ENCODE measurements at regions not wholly inside any gene's neighbourhood (a gene's known extent, or its start where the extent isn't known, plus 50 kb on each side); places are given as distances from the start of the nearest gene placed in this dataset.

GRCh38 chr1:37096523-37096922 lies 62.2 kb upstream of the GRIK3 start:
- Histone ChIP-seq H3K4me1 (ENCODE audit: insufficient read depth) (no peaks in the 10 kb centered on the region), H3K9me2 (ENCODE audit: insufficient read depth) (no peaks in the 10 kb centered on the region), H2AFZ (no peak overlapping the region), H3F3A (ENCODE audit: insufficient read depth) (no peaks in the 10 kb centered on the region), H3K27ac (no peak overlapping the region), H3K4me3 (no peak overlapping the region), H3K79me2 (ENCODE audit: insufficient read depth) (no peaks in the 10 kb centered on the region), H3K36me3 (ENCODE audit: low read depth) (no peaks in the 10 kb centered on the region), H3K9ac (no peak overlapping the region), H4K20me1 (ENCODE audit: insufficient read depth) (no peaks in the 10 kb centered on the region), H3K27me3 (replicated peaks; ENCODE audit: insufficient read depth) (no peaks in the 10 kb centered on the region), H3K9me3 (ENCODE audit: low read depth) (no peaks in the 10 kb centered on the region), H3K4me2 (ENCODE audit: unreplicated experiment) (no peak overlapping the region)
- DNase-seq: no peak
- WGBS, 2 experiments (ENCODE audit: low coverage in 1 of 2, low lambda C conversion rate in 2 of 2, missing lambda C conversion rate in 2 of 2): 25 to 30% methylated on average over 6 of the region's 6 CpGs
- TF ChIP-seq EZH2 (IDR thresholded peaks at IDR 0.05; ENCODE audit: insufficient read depth, poor library complexity, severe bottlenecking): no peak
- no peak for TF ChIP-seq EZH2phosphoT487 (IDR thresholded peaks at IDR 0.05; ENCODE audit: insufficient read depth, low read depth)
- in situ Hi-C loops (cut with MboI): no loop called here

- no peaks in the 10 kb centered on the region for H3K27me3 ChIP-seq (replicated peaks; ENCODE audit: insufficient read depth)
- in situ Hi-C loops (cut with MboI): no loop called here
- no peaks in the 10 kb centered on the region for H3F3A ChIP-seq (ENCODE audit: insufficient read depth)
- no peak for TF ChIP-seq EZH2phosphoT487 (IDR thresholded peaks at IDR 0.05; ENCODE audit: insufficient read depth, low read depth)
- no peak for TF ChIP-seq EZH2 (IDR thresholded peaks at IDR 0.05; ENCODE audit: insufficient read depth, poor library complexity, severe bottlenecking)
- no peak for DNase-seq
- H3K9me3 ChIP-seq (ENCODE audit: low read depth): no peaks in the 10 kb centered on the region
- H4K20me1 ChIP-seq (ENCODE audit: insufficient read depth): no peaks in the 10 kb centered on the region
- H3K4me3 ChIP-seq: no peak overlapping the region
- no peak overlapping the region for H3K4me2 ChIP-seq (ENCODE audit: unreplicated experiment)
- H3K4me1 ChIP-seq (ENCODE audit: insufficient read depth): no peaks in the 10 kb centered on the region
- no peaks in the 10 kb centered on the region for H3K79me2 ChIP-seq (ENCODE audit: insufficient read depth)
- no peak overlapping the region for H2AFZ ChIP-seq
- H3K27ac ChIP-seq: no peak overlapping the region
- 44 to 47% methylated on average over 7 of the region's 7 CpGs for WGBS, 2 experiments (ENCODE audit: low coverage in 1 of 2, low lambda C conversion rate in 2 of 2, missing lambda C conversion rate in 2 of 2)
- no peaks in the 10 kb centered on the region for H3K36me3 ChIP-seq (ENCODE audit: low read depth)
- no peak overlapping the region for H3K9ac ChIP-seq
- H3K9me2 ChIP-seq (ENCODE audit: insufficient read depth): no peaks in the 10 kb centered on the region
These were observed 63.4 kb upstream of the GRIK3 start for GRCh38 chr1:37097731-37098130.

- TF ChIP-seq EZH2phosphoT487 (IDR thresholded peaks at IDR 0.05; ENCODE audit: insufficient read depth, low read depth) (no peak), EZH2 (IDR thresholded peaks at IDR 0.05; ENCODE audit: insufficient read depth, poor library complexity, severe bottlenecking) (no peak)
- Histone ChIP-seq H3K4me2 (ENCODE audit: unreplicated experiment) (no peak overlapping the region), H3K4me1 (ENCODE audit: insufficient read depth) (no peaks in the 10 kb centered on the region), H3K9me2 (ENCODE audit: insufficient read depth) (no peaks in the 10 kb centered on the region), H3F3A (ENCODE audit: insufficient read depth) (no peaks in the 10 kb centered on the region), H3K4me3 (no peak overlapping the region), H3K36me3 (ENCODE audit: low read depth) (no peaks in the 10 kb centered on the region), H4K20me1 (ENCODE audit: insufficient read depth) (no peaks in the 10 kb centered on the region), H3K9me3 (ENCODE audit: low read depth) (no peaks in the 10 kb centered on the region), H3K27me3 (replicated peaks; ENCODE audit: insufficient read depth) (no peaks in the 10 kb centered on the region), H2AFZ (no peak overlapping the region), H3K79me2 (ENCODE audit: insufficient read depth) (no peaks in the 10 kb centered on the region), H3K9ac (no peak overlapping the region), H3K27ac (no peak overlapping the region)
- DNase-seq: no peak
- in situ Hi-C loops (cut with MboI): no loop called here
These were observed 63.9 kb upstream of the GRIK3 start for GRCh38 chr1:37098237-37098636.

GRCh38 chr1:37100310-37100709 lies 66.0 kb upstream of the GRIK3 start:
- Histone ChIP-seq H3K79me2 (ENCODE audit: insufficient read depth) (no peaks in the 10 kb centered on the region), H3K4me1 (ENCODE audit: insufficient read depth) (no peaks in the 10 kb centered on the region), H3K9ac (no peak overlapping the region), H3K9me2 (ENCODE audit: insufficient read depth) (no peaks in the 10 kb centered on the region), H3F3A (ENCODE audit: insufficient read depth) (no peaks in the 10 kb centered on the region), H3K9me3 (ENCODE audit: low read depth) (no peaks in the 10 kb centered on the region), H3K4me2 (ENCODE audit: unreplicated experiment) (no peak overlapping the region), H3K27ac (no peak overlapping the region), H2AFZ (no peak overlapping the region), H3K4me3 (no peak overlapping the region), H3K36me3 (ENCODE audit: low read depth) (no peaks in the 10 kb centered on the region), H4K20me1 (ENCODE audit: insufficient read depth) (no peaks in the 10 kb centered on the region), H3K27me3 (replicated peaks; ENCODE audit: insufficient read depth) (no peaks in the 10 kb centered on the region)
- in situ Hi-C loops (cut with MboI): no loop called here
- DNase-seq: no peak
- 0% methylated on average over 1 of the region's 1 CpG for WGBS, 2 experiments (ENCODE audit: low coverage in 1 of 2, low lambda C conversion rate in 2 of 2, missing lambda C conversion rate in 2 of 2)
- no peak for TF ChIP-seq EZH2phosphoT487 (IDR thresholded peaks at IDR 0.05; ENCODE audit: insufficient read depth, low read depth)
- TF ChIP-seq EZH2 (IDR thresholded peaks at IDR 0.05; ENCODE audit: insufficient read depth, poor library complexity, severe bottlenecking): no peak

- no peak overlapping the region for H2AFZ ChIP-seq
- no peaks in the 10 kb centered on the region for H3K27me3 ChIP-seq (replicated peaks; ENCODE audit: insufficient read depth)
- no peaks in the 10 kb centered on the region for H3F3A ChIP-seq (ENCODE audit: insufficient read depth)
- no peaks in the 10 kb centered on the region for H3K79me2 ChIP-seq (ENCODE audit: insufficient read depth)
- in situ Hi-C loops (cut with MboI): no loop called here
- H4K20me1 ChIP-seq (ENCODE audit: insufficient read depth): no peaks in the 10 kb centered on the region
- no peaks in the 10 kb centered on the region for H3K9me3 ChIP-seq (ENCODE audit: low read depth)
- no peaks in the 10 kb centered on the region for H3K9me2 ChIP-seq (ENCODE audit: insufficient read depth)
- DNase-seq: no peak
- no peak overlapping the region for H3K4me2 ChIP-seq (ENCODE audit: unreplicated experiment)
- no peak overlapping the region for H3K4me3 ChIP-seq
- WGBS, 2 experiments (ENCODE audit: low coverage in 1 of 2, low lambda C conversion rate in 2 of 2, missing lambda C conversion rate in 2 of 2): 4 to 37% methylated on average over 2 of the region's 2 CpGs
- TF ChIP-seq EZH2 (IDR thresholded peaks at IDR 0.05; ENCODE audit: insufficient read depth, poor library complexity, severe bottlenecking) (no peak), EZH2phosphoT487 (IDR thresholded peaks at IDR 0.05; ENCODE audit: insufficient read depth, low read depth) (no peak)
- H3K36me3 ChIP-seq (ENCODE audit: low read depth): no peaks in the 10 kb centered on the region
- no peak overlapping the region for H3K27ac ChIP-seq
- H3K9ac ChIP-seq: no peak overlapping the region
- no peaks in the 10 kb centered on the region for H3K4me1 ChIP-seq (ENCODE audit: insufficient read depth)
These were observed 68.5 kb upstream of the GRIK3 start for GRCh38 chr1:37102656-37103382.
